H54 (cell line): ENCODE measurements at regions not wholly inside any gene's neighbourhood (a gene's known extent, or its start where the extent isn't known, plus 50 kb on each side); places are given as distances from the start of the nearest gene placed in this dataset.
"Not testable (repeated sequence)": the region's sequence is repeated elsewhere in the genome, so short reads cannot be mapped to it uniquely, and the experiment has no call there.

Source experiments
- DNase-seq: peaks from one replicate; pipeline ENCODE4 v3.0.0; 2011; ENCODE audit warnings: low spot score, mixed read lengths; ENCODE audit not compliant: insufficient read length
- FAIRE-seq: peaks from 3 replicates; lab custom pipeline; 2011; peaks lifted over from hg19 to GRCh38; lab: Jason Lieb, UNC
- POLR2A ChIP-seq: IDR thresholded peaks from 2 replicates; pipeline ENCODE4 v1.6.1; 2011; ENCODE audit warnings: low read depth, mild to moderate bottlenecking, low read length

- FAIRE-seq = no peak
- TF ChIP-seq POLR2A = no peak
Measured at GRCh38 chrX:40394302-40394701, 186.5 kb upstream of the ATP6AP2 start.

GRCh38 chrX:40392599-40392998 lies 188.2 kb upstream of the ATP6AP2 start:
- FAIRE-seq (no peak), DNase-seq (no peak)
- TF ChIP-seq POLR2A = no peak

More at GRCh38 chrX:40394302-40394701, 186.5 kb upstream of the ATP6AP2 start:
- DNase-seq = no peak

- no peak for DNase-seq
- no peak for TF ChIP-seq POLR2A
Measured at GRCh38 chrX:40391662-40392061, 189.1 kb upstream of the ATP6AP2 start.

GRCh38 chrX:40389555-40389954 lies 191.2 kb upstream of the ATP6AP2 start:
- DNase-seq (no peak), FAIRE-seq (no peak)
- TF ChIP-seq POLR2A = no peak

More at GRCh38 chrX:40391662-40392061, 189.1 kb upstream of the ATP6AP2 start:
- no peak for FAIRE-seq

GRCh38 chrX:40388441-40388840 lies 192.3 kb upstream of the ATP6AP2 start:
- FAIRE-seq (no peak), DNase-seq (no peak)
- no peak for TF ChIP-seq POLR2A

- FAIRE-seq, DNase-seq: not testable (repeated sequence)
Measured at GRCh38 chrX:40387869-40388268, 192.9 kb upstream of the ATP6AP2 start.

- FAIRE-seq, DNase-seq: not testable (repeated sequence)
Measured at GRCh38 chrX:40387311-40387710, 193.5 kb upstream of the ATP6AP2 start.

GRCh38 chrX:40385682-40386081 lies 195.1 kb upstream of the ATP6AP2 start:
- no peak for TF ChIP-seq POLR2A
- FAIRE-seq (no peak), DNase-seq (no peak)

GRCh38 chrX:40385256-40385655 lies 195.5 kb upstream of the ATP6AP2 start:
- FAIRE-seq (no peak), DNase-seq (no peak)
- TF ChIP-seq POLR2A = no peak

- no peak for DNase-seq
- TF ChIP-seq POLR2A = no peak
- no peak for FAIRE-seq
Measured at GRCh38 chrX:40383969-40384368, 196.8 kb upstream of the ATP6AP2 start.

- no peak for TF ChIP-seq POLR2A
- no peak for FAIRE-seq
Measured at GRCh38 chrX:40383360-40383759, 197.4 kb upstream of the ATP6AP2 start.

GRCh38 chrX:40380655-40381488 lies 199.9 kb upstream of the ATP6AP2 start:
- TF ChIP-seq POLR2A = no peak
- FAIRE-seq (no peak), DNase-seq (no peak)

More at GRCh38 chrX:40383360-40383759, 197.4 kb upstream of the ATP6AP2 start:
- DNase-seq = no peak

- FAIRE-seq (no peak), DNase-seq (no peak)
- no peak for TF ChIP-seq POLR2A
Measured at GRCh38 chrX:40377684-40378083, 203.1 kb upstream of the ATP6AP2 start.

- DNase-seq (no peak), FAIRE-seq (no peak)
- no peak for TF ChIP-seq POLR2A
Measured at GRCh38 chrX:40374486-40374885, 206.3 kb upstream of the ATP6AP2 start.

GRCh38 chrX:40373641-40374040 lies 207.1 kb upstream of the ATP6AP2 start:
- no peak for TF ChIP-seq POLR2A
- DNase-seq (no peak), FAIRE-seq (no peak)

- FAIRE-seq (no peak), DNase-seq (no peak)
- no peak for TF ChIP-seq POLR2A
Measured at GRCh38 chrX:40373025-40373424, 207.7 kb upstream of the ATP6AP2 start.
